Endothelial cell of umbilical vein (primary cell): ENCODE measurements at regions not wholly inside any gene's neighbourhood (a gene's known extent, or its start where the extent isn't known, plus 50 kb on each side); places are given as distances from the start of the nearest gene placed in this dataset.

Source experiments
- BruUV-seq: library from RNA; stranded (reverse); fragments of 400-500 nt; replicated peaks from 2 replicates; lab custom pipeline; 2021; lab: Mats Ljungman, UMichigan
- CTCF ChIA-PET: fragments of 300-600, 350-600 bp; sonication (Branson Sonifier 250); formaldehyde crosslinking; loops from one replicate; lab custom pipeline; 2021; ENCODE audit warnings: antibody characterized with exemption, inconsistent platforms; lab: Charles Lee
- POLR2A ChIA-PET: fragments of 300-600, 350-600 bp; sonication (Branson Sonifier 250); formaldehyde crosslinking; loops from one replicate; lab custom pipeline; 2021; ENCODE audit warnings: antibody characterized with exemption, inconsistent platforms; lab: Charles Lee
- DNase-seq: peaks from one replicate; pipeline ENCODE4 v3.0.0-alpha.2; 2011; ENCODE audit warnings: low read depth, low spot score
- FAIRE-seq: peaks from 2 replicates; lab custom pipeline; 2011; peaks lifted over from hg19 to GRCh38; lab: Jason Lieb, UNC
- H2AFZ ChIP-seq: 2 replicates; pipeline ENCODE4 v1.6.0; 2012; ENCODE audit warnings: low read depth, low read length, control low read depth, inconsistent platforms
- H3K27ac ChIP-seq: 2 replicates; pipeline ENCODE4 v1.5.1; 2011; ENCODE audit warnings: low read depth, mild to moderate bottlenecking, control low read depth, low read length, moderate library complexity; ENCODE audit not compliant: insufficient read depth
- H3K27me3 ChIP-seq, 2 experiments: 2 replicates each; pipeline versions ENCODE4 v1.6.0 to v1.6.1; 2011; ENCODE audit warnings: low read length in 2 of 2, mixed read lengths in 1 of 2; ENCODE audit not compliant: control insufficient read depth in 2 of 2, insufficient read depth in 2 of 2
- H3K36me3 ChIP-seq, 2 experiments: 2 replicates in 1 of 2; 3 replicates in 1 of 2; pipeline ENCODE4 v1.5.1; 2011; ENCODE audit warnings: low read length in 2 of 2, mild to moderate bottlenecking in 1 of 2, moderate library complexity in 1 of 2; ENCODE audit not compliant: control insufficient read depth in 2 of 2, insufficient read depth in 2 of 2; ENCODE audit errors: extremely low read depth in 1 of 2
- H3K4me1 ChIP-seq: 3 replicates; pipeline ENCODE4 v1.5.1; 2011; ENCODE audit warnings: mild to moderate bottlenecking, low read length; ENCODE audit not compliant: control insufficient read depth, insufficient read depth; ENCODE audit errors: extremely low read depth
- H3K4me2 ChIP-seq: 2 replicates; pipeline ENCODE4 v1.6.1; 2011; ENCODE audit warnings: low read length, control low read depth, mixed read lengths; ENCODE audit not compliant: insufficient read depth
- H3K4me3 ChIP-seq, 3 experiments: fragments of 200-600 bp in 1 of 3; sonication (generic), shearing (Covaris generic) in 1 of 3; replicated peaks in 1 of 3; 2 replicates each; pipeline ENCODE4 v1.5.1; 2011 to 2016; ENCODE audit warnings: control low read depth in 3 of 3, low read length in 3 of 3, mild to moderate bottlenecking in 2 of 3, inconsistent platforms in 1 of 3, low read depth in 1 of 3, moderate library complexity in 1 of 3; ENCODE audit not compliant: insufficient read depth in 1 of 3
- H3K79me2 ChIP-seq: 2 replicates; pipeline ENCODE4 v1.6.0; 2012; ENCODE audit warnings: low read length, inconsistent platforms; ENCODE audit not compliant: control insufficient read depth, insufficient read depth
- H3K9ac ChIP-seq: replicated peaks from 2 replicates; pipeline ENCODE3; 2011; ENCODE audit warnings: low read length, control low read depth; ENCODE audit not compliant: insufficient read depth; ENCODE audit errors: extremely low read depth
- H3K9me1 ChIP-seq: replicated peaks from 3 replicates; pipeline ENCODE4 v1.6.0; 2011; ENCODE audit warnings: mild to moderate bottlenecking, low read length; ENCODE audit not compliant: control insufficient read depth, insufficient read depth; ENCODE audit errors: extremely low read depth
- H3K9me3 ChIP-seq: replicated peaks from 2 replicates; pipeline ENCODE4 v1.5.1; 2012; ENCODE audit warnings: low read length, inconsistent platforms; ENCODE audit not compliant: control insufficient read depth, insufficient read depth
- H4K20me1 ChIP-seq: replicated peaks from 2 replicates; pipeline ENCODE3; 2011; ENCODE audit warnings: mild to moderate bottlenecking, low read length; ENCODE audit not compliant: control insufficient read depth, insufficient read depth; ENCODE audit errors: extremely low read depth
- CTCF ChIP-seq, 2 donors: IDR thresholded peaks; 1 replicate in 1 of 2; 2 replicates in 1 of 2; pipeline ENCODE4 v1.5.1; 2011; ENCODE audit warnings: low read length in 2 of 2, mild to moderate bottlenecking in 2 of 2, moderate library complexity in 2 of 2, control low read depth in 1 of 2, inconsistent platforms in 1 of 2, low read depth in 1 of 2; ENCODE audit not compliant: insufficient read depth in 1 of 2; ENCODE audit errors: extremely low read depth in 1 of 2
- EZH2 ChIP-seq: IDR thresholded peaks from 2 replicates; pipeline ENCODE4 v1.6.1; 2012; ENCODE audit warnings: borderline replicate concordance, low read depth, mild to moderate bottlenecking, moderate library complexity, low read length, inconsistent platforms; ENCODE audit not compliant: severe bottlenecking
- FOS ChIP-seq: IDR thresholded peaks from 2 replicates; pipeline ENCODE4 v1.6.1; 2011; ENCODE audit warnings: mild to moderate bottlenecking, low read length, moderate library complexity, borderline replicate concordance; ENCODE audit not compliant: insufficient read depth
- GATA2 ChIP-seq: IDR thresholded peaks from 2 replicates; pipeline ENCODE4 v1.7.0; 2011; ENCODE audit warnings: low read depth, mild to moderate bottlenecking, moderate library complexity, mixed read lengths, low read length; ENCODE audit not compliant: insufficient read length, insufficient read depth
- JUN ChIP-seq: IDR thresholded peaks from 2 replicates; pipeline ENCODE4 v1.6.1; 2011; ENCODE audit warnings: borderline replicate concordance, low read depth; ENCODE audit not compliant: insufficient read length, insufficient read depth
- MAX ChIP-seq: IDR thresholded peaks from 2 replicates; pipeline ENCODE4 v1.6.1; 2011; ENCODE audit not compliant: insufficient read depth, insufficient read length
- MYC ChIP-seq: IDR thresholded peaks from one replicate; pipeline ENCODE4 v1.6.1; 2011; ENCODE audit warnings: mild to moderate bottlenecking, low read depth, low read length
- POLR2A ChIP-seq: IDR thresholded peaks from 2 replicates; pipeline ENCODE4 v1.6.1; 2012; ENCODE audit warnings: low read depth, mild to moderate bottlenecking, control low read depth, low read length
- POLR2AphosphoS5 ChIP-seq: IDR thresholded peaks from 2 replicates; pipeline ENCODE4 v1.6.1; 2012; ENCODE audit warnings: low read depth, mild to moderate bottlenecking, control low read depth, low read length, moderate library complexity; ENCODE audit not compliant: insufficient read depth
- dilution Hi-C: fragments of 300-500 bp; cut with MboI; formaldehyde crosslinking; loops from one replicate; pipeline ENCODE4 v1.15.0; 2019; ENCODE audit warnings: low sequenced_read_pairs; ENCODE audit not compliant: extremely low pct_ligation_motif_present
- intact Hi-C: fragments of 100-400 bp; cut with micrococcal nuclease; formaldehyde crosslinking; loops from one replicate; pipeline ENCODE4 v1.10.0; 2022

GRCh38 chrX:8341814-8342590 lies 122.6 kb upstream of the VCX3B start:
- Histone ChIP-seq H2AFZ (no peak overlapping the region), H3K9me1 (no peaks in the 10 kb centered on the region), H3K9me3 (no peaks in the 10 kb centered on the region), H3K4me1 (no peaks in the 10 kb centered on the region), H3K9ac (no peak overlapping the region), H3K4me3 (no peak overlapping the region), H4K20me1 (no peaks in the 10 kb centered on the region), H3K36me3 (no peaks in the 10 kb centered on the region), H3K27ac (no peak overlapping the region), H3K4me2 (no peak overlapping the region), H3K27me3 (no peaks in the 10 kb centered on the region), H3K79me2 (no peaks in the 10 kb centered on the region)
- TF ChIP-seq GATA2 (no peak), FOS (no peak), EZH2 (no peak), MYC (no peak), POLR2AphosphoS5 (no peak), MAX (no peak), CTCF (IDR thresholded peaks at IDR 0.05; ENCODE audit: extremely low read depth in 1 of 2, insufficient read depth in 1 of 2, low read depth in 1 of 2, low read length in 2 of 2) (no peak), JUN (no peak), POLR2A (no peak)
- intact Hi-C loops, result no loop called here
- POLR2A ChIA-PET, result no interaction called here
- CTCF ChIA-PET, result no interaction called here
- DNase-seq, result no peak
- dilution Hi-C loops, result no loop called here
- no peak for FAIRE-seq
- no TSS peak for BruUV-seq
